ENCODE measurements at regions not wholly inside any gene's neighbourhood (a gene's known extent, or its start where the extent isn't known, plus 50 kb on each side); places are given as distances from the start of the nearest gene placed in this dataset.
"Not testable (repeated sequence)": the region's sequence is repeated elsewhere in the genome, so short reads cannot be mapped to it uniquely, and the experiment has no call there.

- no peaks in the 10 kb centered on the region for H3K27me3 ChIP-seq
- TF ChIP-seq CTCF (IDR thresholded peaks at IDR 0.05), result no peak
- H3K9me3 ChIP-seq, result no peaks in the 10 kb centered on the region
- ATAC-seq (no peak), DNase-seq (no peak)
- intact Hi-C loops (cut with DNase I), result no loop called here
- no peaks in the 10 kb centered on the region for H3K36me3 ChIP-seq
- H3K27ac ChIP-seq, result no peak overlapping the region
- no peaks in the 10 kb centered on the region for H3K4me1 ChIP-seq
- H3K4me3 ChIP-seq, result no peak overlapping the region
Observed at GRCh38 chr2:161070693-161071479, 89.3 kb upstream of the TANK start.

GRCh38 chr2:161072436-161072835, 87.8 kb upstream of the TANK start:
- H3K4me1 ChIP-seq, result peaks cover 0 to 13% of the 10 kb centered on the region in 2 donors
- ATAC-seq; intact Hi-C loops (cut with DNase I); H3K4me3 ChIP-seq; DNase-seq; H3K9me3 ChIP-seq; H3K27me3 ChIP-seq; H3K27ac ChIP-seq; H3K36me3 ChIP-seq: not testable (repeated sequence)

- H3K36me3 ChIP-seq, result no peaks in the 10 kb centered on the region
- H3K4me3 ChIP-seq, result no peak overlapping the region
- DNase-seq, result no peak
- H3K4me1 ChIP-seq, result peaks cover 0 to 27% of the 10 kb centered on the region in 2 donors
- no peak for ATAC-seq
- intact Hi-C loops (cut with DNase I), result no loop called here
- no peaks in the 10 kb centered on the region for H3K9me3 ChIP-seq
- no peak overlapping the region for H3K27ac ChIP-seq
- TF ChIP-seq CTCF (IDR thresholded peaks at IDR 0.05), result no peak
- no peaks in the 10 kb centered on the region for H3K27me3 ChIP-seq
Observed at GRCh38 chr2:161075701-161076100, 84.5 kb upstream of the TANK start.

- H3K27ac ChIP-seq, result peak overlapping the region; percentile 69 to 93
Observed at GRCh38 chr2:161076936-161077335, 83.3 kb upstream of the TANK start.

GRCh38 chr2:161077367-161078210, 82.6 kb upstream of the TANK start:
- H3K9me3 ChIP-seq, result no peaks in the 10 kb centered on the region
- DNase-seq, result peak in 2 of 4 donors; percentile 32 to 38
- H3K27me3 ChIP-seq, result no peaks in the 10 kb centered on the region
- TF ChIP-seq CTCF (IDR thresholded peaks at IDR 0.05), result no peak
- H3K4me1 ChIP-seq, result peaks cover 0 to 27% of the 10 kb centered on the region in 2 donors
- H3K36me3 ChIP-seq, result no peaks in the 10 kb centered on the region
- no peak overlapping the region for H3K4me3 ChIP-seq
- peak; percentile 91 for ATAC-seq
- H3K27ac ChIP-seq, result peak overlapping the region; percentile 69 to 93
- intact Hi-C loops (cut with DNase I), result no loop called here

More at GRCh38 chr2:161076936-161077335, 83.3 kb upstream of the TANK start:
- intact Hi-C loops (cut with DNase I), result no loop called here
- Histone ChIP-seq H3K27me3 (no peaks in the 10 kb centered on the region), H3K4me3 (no peak overlapping the region), H3K4me1 (peaks cover 0 to 27% of the 10 kb centered on the region in 2 donors), H3K36me3 (no peaks in the 10 kb centered on the region), H3K9me3 (no peaks in the 10 kb centered on the region)
- TF ChIP-seq CTCF (IDR thresholded peaks at IDR 0.05), result no peak
- no peak for ATAC-seq
- DNase-seq, result peak in 1 of 4 donors; percentile 38
